Liver (tissue), 3 donors: ENCODE measurements at regions not wholly inside any gene's neighbourhood (a gene's known extent, or its start where the extent isn't known, plus 50 kb on each side); places are given as distances from the start of the nearest gene placed in this dataset.

Source experiments
- EGR1 ChIP-seq, 2 donors: IDR thresholded peaks; 2 replicates each; pipeline ENCODE4 v1.6.1; 2016 to 2018; ENCODE audit warnings: antibody characterized with exemption in 2 of 2, low read depth in 2 of 2
- FOXA1 ChIP-seq: IDR thresholded peaks from 2 replicates; pipeline ENCODE4 v1.6.1; 2016; ENCODE audit warnings: antibody characterized with exemption
- GABPA ChIP-seq, 2 donors: IDR thresholded peaks in 1 of 2; conservative IDR thresholded peaks in 1 of 2; 2 replicates each; pipeline ENCODE4 v1.6.1; 2016; ENCODE audit warnings: antibody characterized with exemption in 2 of 2, mild to moderate bottlenecking in 1 of 2, moderate library complexity in 1 of 2
- JUND ChIP-seq, 2 donors: IDR thresholded peaks; 2 replicates each; pipeline ENCODE4 v1.6.1; 2016; ENCODE audit warnings: antibody characterized with exemption in 2 of 2
- RAD21 ChIP-seq, 2 donors: IDR thresholded peaks; 2 replicates each; pipeline ENCODE4 v1.6.1; 2016; ENCODE audit warnings: antibody characterized with exemption in 2 of 2, mild to moderate bottlenecking in 2 of 2
- SP1 ChIP-seq: IDR thresholded peaks from 2 replicates; pipeline ENCODE4 v1.6.1; 2018; ENCODE audit warnings: antibody characterized with exemption, mild to moderate bottlenecking
- TAF1 ChIP-seq: conservative IDR thresholded peaks from 2 replicates; pipeline ENCODE4 v1.6.1; 2016; ENCODE audit warnings: antibody characterized with exemption, mild to moderate bottlenecking
- YY1 ChIP-seq: IDR thresholded peaks from 2 replicates; pipeline ENCODE4 v1.6.1; 2016; ENCODE audit warnings: antibody characterized with exemption, mild to moderate bottlenecking
- TF ChIP-seq, protein P1 (sequence below): fragments of 150-350 bp; IDR thresholded peaks from 2 replicates; pipeline ENCODE4 v1.5.1; 2017; ENCODE audit warnings: improper control_type of control experiment, low read depth, low read length; ENCODE audit not compliant: missing input control
- TF ChIP-seq, protein P2 (sequence below): IDR thresholded peaks from 2 replicates; pipeline ENCODE4 v1.6.1; 2016; ENCODE audit warnings: antibody characterized with exemption
- TF ChIP-seq, protein P3 (sequence below): IDR thresholded peaks from 2 replicates; pipeline ENCODE4 v1.6.1; 2016; ENCODE audit warnings: antibody characterized with exemption
- TF ChIP-seq, protein P4 (sequence below): IDR thresholded peaks from 2 replicates; pipeline ENCODE4 v1.6.1; 2016; ENCODE audit warnings: antibody characterized with exemption
- TF ChIP-seq, protein P5 (sequence below): IDR thresholded peaks from 2 replicates; pipeline ENCODE4 v1.6.1; 2016; ENCODE audit warnings: antibody characterized with exemption, mild to moderate bottlenecking
- donor health status: healthy.
- donor health status: healthy.

DNA sequence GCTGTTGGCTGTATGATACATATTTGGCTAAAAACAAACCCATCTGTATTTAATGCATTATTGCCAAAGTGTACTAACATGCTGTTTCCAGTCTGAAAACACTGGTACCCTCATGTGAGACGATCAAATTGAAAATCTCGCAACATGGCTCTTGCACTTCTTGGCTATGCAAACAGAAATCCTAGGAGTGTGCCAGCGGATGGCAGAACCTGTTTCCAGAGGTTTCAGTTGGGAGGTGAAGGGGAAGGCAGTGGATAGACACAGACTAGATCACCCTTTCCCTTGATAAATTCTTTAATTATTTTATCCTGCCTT is 350.3 kb downstream of the TUSC7 start:
- TF ChIP-seq, protein P1, sequence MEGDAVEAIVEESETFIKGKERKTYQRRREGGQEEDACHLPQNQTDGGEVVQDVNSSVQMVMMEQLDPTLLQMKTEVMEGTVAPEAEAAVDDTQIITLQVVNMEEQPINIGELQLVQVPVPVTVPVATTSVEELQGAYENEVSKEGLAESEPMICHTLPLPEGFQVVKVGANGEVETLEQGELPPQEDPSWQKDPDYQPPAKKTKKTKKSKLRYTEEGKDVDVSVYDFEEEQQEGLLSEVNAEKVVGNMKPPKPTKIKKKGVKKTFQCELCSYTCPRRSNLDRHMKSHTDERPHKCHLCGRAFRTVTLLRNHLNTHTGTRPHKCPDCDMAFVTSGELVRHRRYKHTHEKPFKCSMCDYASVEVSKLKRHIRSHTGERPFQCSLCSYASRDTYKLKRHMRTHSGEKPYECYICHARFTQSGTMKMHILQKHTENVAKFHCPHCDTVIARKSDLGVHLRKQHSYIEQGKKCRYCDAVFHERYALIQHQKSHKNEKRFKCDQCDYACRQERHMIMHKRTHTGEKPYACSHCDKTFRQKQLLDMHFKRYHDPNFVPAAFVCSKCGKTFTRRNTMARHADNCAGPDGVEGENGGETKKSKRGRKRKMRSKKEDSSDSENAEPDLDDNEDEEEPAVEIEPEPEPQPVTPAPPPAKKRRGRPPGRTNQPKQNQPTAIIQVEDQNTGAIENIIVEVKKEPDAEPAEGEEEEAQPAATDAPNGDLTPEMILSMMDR, result no peak
- TF ChIP-seq GABPA (IDR thresholded peaks at IDR 0.05 in 1 of 2, conservative IDR thresholded peaks at IDR 0.05 in 1 of 2), result no peak
- TF ChIP-seq TAF1, result no peak
- no peak for TF ChIP-seq RAD21 (IDR thresholded peaks at IDR 0.05)
- TF ChIP-seq, protein P2, sequence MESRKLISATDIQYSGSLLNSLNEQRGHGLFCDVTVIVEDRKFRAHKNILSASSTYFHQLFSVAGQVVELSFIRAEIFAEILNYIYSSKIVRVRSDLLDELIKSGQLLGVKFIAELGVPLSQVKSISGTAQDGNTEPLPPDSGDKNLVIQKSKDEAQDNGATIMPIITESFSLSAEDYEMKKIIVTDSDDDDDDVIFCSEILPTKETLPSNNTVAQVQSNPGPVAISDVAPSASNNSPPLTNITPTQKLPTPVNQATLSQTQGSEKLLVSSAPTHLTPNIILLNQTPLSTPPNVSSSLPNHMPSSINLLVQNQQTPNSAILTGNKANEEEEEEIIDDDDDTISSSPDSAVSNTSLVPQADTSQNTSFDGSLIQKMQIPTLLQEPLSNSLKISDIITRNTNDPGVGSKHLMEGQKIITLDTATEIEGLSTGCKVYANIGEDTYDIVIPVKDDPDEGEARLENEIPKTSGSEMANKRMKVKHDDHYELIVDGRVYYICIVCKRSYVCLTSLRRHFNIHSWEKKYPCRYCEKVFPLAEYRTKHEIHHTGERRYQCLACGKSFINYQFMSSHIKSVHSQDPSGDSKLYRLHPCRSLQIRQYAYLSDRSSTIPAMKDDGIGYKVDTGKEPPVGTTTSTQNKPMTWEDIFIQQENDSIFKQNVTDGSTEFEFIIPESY, result no peak
- no peak for TF ChIP-seq FOXA1
- TF ChIP-seq, protein P3, sequence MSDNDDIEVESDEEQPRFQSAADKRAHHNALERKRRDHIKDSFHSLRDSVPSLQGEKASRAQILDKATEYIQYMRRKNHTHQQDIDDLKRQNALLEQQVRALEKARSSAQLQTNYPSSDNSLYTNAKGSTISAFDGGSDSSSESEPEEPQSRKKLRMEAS, result no peak
- TF ChIP-seq SP1, result no peak
- TF ChIP-seq, protein P4, sequence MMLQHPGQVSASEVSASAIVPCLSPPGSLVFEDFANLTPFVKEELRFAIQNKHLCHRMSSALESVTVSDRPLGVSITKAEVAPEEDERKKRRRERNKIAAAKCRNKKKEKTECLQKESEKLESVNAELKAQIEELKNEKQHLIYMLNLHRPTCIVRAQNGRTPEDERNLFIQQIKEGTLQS, result no peak
- TF ChIP-seq, protein P5, sequence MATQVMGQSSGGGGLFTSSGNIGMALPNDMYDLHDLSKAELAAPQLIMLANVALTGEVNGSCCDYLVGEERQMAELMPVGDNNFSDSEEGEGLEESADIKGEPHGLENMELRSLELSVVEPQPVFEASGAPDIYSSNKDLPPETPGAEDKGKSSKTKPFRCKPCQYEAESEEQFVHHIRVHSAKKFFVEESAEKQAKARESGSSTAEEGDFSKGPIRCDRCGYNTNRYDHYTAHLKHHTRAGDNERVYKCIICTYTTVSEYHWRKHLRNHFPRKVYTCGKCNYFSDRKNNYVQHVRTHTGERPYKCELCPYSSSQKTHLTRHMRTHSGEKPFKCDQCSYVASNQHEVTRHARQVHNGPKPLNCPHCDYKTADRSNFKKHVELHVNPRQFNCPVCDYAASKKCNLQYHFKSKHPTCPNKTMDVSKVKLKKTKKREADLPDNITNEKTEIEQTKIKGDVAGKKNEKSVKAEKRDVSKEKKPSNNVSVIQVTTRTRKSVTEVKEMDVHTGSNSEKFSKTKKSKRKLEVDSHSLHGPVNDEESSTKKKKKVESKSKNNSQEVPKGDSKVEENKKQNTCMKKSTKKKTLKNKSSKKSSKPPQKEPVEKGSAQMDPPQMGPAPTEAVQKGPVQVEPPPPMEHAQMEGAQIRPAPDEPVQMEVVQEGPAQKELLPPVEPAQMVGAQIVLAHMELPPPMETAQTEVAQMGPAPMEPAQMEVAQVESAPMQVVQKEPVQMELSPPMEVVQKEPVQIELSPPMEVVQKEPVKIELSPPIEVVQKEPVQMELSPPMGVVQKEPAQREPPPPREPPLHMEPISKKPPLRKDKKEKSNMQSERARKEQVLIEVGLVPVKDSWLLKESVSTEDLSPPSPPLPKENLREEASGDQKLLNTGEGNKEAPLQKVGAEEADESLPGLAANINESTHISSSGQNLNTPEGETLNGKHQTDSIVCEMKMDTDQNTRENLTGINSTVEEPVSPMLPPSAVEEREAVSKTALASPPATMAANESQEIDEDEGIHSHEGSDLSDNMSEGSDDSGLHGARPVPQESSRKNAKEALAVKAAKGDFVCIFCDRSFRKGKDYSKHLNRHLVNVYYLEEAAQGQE, result no peak
- no peak for TF ChIP-seq YY1
- TF ChIP-seq EGR1 (IDR thresholded peaks at IDR 0.05; ENCODE audit: low read depth in 2 of 2), result no peak
- no peak for TF ChIP-seq JUND (IDR thresholded peaks at IDR 0.05)
